ENCODE measurements at regions not wholly inside any gene's neighbourhood (a gene's known extent, or its start where the extent isn't known, plus 50 kb on each side); places are given as distances from the start of the nearest gene placed in this dataset.
A peak's percentile ranks its signal among the peaks of the same experiment; 100 is the strongest.

GRCh38 chr9:83166372-83166771 lies 103.4 kb upstream of the RASEF start:
- intact Hi-C loops (cut with DNase I): no loop called here
- WGBS, 3 donors: 62 to 71% (median 64%) methylated on average over 5 of the region's 5 CpGs
- H3K4me1 ChIP-seq: no peaks in the 10 kb centered on the region
- DNase-seq (no peak), ATAC-seq (peak in 3 of 4 donors; percentile 48 to 81 (median 57))
- H3K4me3 ChIP-seq: no peak overlapping the region
- no peak overlapping the region for H3K27ac ChIP-seq
- TF ChIP-seq, protein P1, sequence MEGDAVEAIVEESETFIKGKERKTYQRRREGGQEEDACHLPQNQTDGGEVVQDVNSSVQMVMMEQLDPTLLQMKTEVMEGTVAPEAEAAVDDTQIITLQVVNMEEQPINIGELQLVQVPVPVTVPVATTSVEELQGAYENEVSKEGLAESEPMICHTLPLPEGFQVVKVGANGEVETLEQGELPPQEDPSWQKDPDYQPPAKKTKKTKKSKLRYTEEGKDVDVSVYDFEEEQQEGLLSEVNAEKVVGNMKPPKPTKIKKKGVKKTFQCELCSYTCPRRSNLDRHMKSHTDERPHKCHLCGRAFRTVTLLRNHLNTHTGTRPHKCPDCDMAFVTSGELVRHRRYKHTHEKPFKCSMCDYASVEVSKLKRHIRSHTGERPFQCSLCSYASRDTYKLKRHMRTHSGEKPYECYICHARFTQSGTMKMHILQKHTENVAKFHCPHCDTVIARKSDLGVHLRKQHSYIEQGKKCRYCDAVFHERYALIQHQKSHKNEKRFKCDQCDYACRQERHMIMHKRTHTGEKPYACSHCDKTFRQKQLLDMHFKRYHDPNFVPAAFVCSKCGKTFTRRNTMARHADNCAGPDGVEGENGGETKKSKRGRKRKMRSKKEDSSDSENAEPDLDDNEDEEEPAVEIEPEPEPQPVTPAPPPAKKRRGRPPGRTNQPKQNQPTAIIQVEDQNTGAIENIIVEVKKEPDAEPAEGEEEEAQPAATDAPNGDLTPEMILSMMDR (IDR thresholded peaks at IDR 0.05): no peak
- H3K36me3 ChIP-seq (ENCODE audit: insufficient read depth in 1 of 2, low read depth in 1 of 2): no peaks in the 10 kb centered on the region
- no peaks in the 10 kb centered on the region for H3K27me3 ChIP-seq (ENCODE audit: insufficient read depth in 3 of 3, low read length in 2 of 3)
- H3K9me3 ChIP-seq: no peaks in the 10 kb centered on the region

DNA sequence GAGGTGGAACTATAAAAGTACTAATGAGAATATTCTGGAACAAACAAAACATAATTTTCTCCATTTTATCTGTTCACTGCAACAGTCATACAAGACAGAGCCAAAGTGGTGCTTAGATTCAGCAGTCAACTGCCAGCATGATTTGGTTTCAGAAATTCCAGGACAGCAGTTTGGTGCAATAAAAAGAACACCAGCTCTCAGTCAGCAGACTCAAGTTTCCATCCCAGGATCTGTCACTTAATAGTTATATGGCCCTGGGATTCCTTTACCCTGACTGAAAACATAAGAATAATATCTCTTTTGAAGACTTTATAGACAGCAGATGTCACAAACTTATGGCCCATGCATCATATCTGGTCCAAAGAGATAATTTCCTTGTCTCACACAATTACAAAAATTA lies 92.8 kb upstream of the RASEF start:
- H3K4me3 ChIP-seq: no peak overlapping the region
- peaks cover 26% of the 10 kb centered on the region for H3K4me1 ChIP-seq
- H3K36me3 ChIP-seq (ENCODE audit: insufficient read depth in 1 of 2, low read depth in 1 of 2): no peaks in the 10 kb centered on the region
- H3K9me3 ChIP-seq: no peaks in the 10 kb centered on the region
- DNase-seq (no peak), ATAC-seq (peak; percentile 48 to 87 (median 77))
- peak overlapping the region; percentile 76 for H3K27ac ChIP-seq
- intact Hi-C loops (cut with DNase I): no loop called here
- TF ChIP-seq, protein P1 (IDR thresholded peaks at IDR 0.05): no peak
- no peaks in the 10 kb centered on the region for H3K27me3 ChIP-seq (ENCODE audit: insufficient read depth in 3 of 3, low read length in 2 of 3)

GRCh38 chr9:83154821-83155220 lies 91.9 kb upstream of the RASEF start:
- TF ChIP-seq, protein P1 (IDR thresholded peaks at IDR 0.05): no peak
- DNase-seq: no peak
- intact Hi-C loops (cut with DNase I): no loop called here
- 84 to 90% (median 88%) methylated on average over 2 of the region's 2 CpGs for WGBS, 3 donors
- Histone ChIP-seq H3K4me1 (peaks cover 26% of the 10 kb centered on the region), H3K27me3 (ENCODE audit: insufficient read depth in 3 of 3, low read length in 2 of 3) (no peaks in the 10 kb centered on the region), H3K4me3 (no peak overlapping the region), H3K9me3 (no peaks in the 10 kb centered on the region), H3K36me3 (ENCODE audit: insufficient read depth in 1 of 2, low read depth in 1 of 2) (no peaks in the 10 kb centered on the region), H3K27ac (peak overlapping the region; percentile 76)
- peak in 3 of 4 donors; percentile 45 to 61 (median 49) for ATAC-seq

DNA sequence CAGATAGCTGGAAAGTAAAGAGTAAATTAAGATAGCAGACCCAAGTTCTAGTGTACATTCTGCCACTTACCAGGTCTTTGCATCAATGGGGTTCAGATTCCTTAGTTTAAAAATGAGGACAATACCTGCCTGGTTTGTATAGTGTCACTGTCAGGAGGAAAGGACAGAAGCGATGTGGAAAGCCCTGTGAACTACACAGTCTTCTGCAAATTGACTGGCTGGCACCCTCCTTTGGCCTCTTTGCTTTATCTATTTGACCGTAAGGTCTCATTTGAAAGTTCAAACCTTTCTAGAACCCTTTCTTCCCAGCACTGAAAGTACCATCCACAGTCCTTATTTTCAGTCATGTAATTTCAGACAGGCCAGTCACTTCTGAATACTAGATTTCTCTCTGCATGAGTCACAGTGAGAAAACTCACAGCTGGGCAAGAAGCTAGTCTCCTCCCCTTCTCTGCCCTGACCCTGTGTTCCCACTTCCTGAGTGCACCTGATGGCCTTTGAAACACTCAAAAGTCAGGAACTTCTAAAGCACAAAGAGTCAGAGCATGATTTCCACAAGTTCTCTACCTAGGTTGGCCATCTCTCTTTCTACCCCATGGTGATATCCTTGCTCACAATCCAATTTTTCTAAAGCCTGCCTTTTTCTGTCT lies 91.3 kb upstream of the RASEF start:
- H3K27me3 ChIP-seq (ENCODE audit: insufficient read depth in 3 of 3, low read length in 2 of 3): no peaks in the 10 kb centered on the region
- H3K36me3 ChIP-seq (ENCODE audit: insufficient read depth in 1 of 2, low read depth in 1 of 2): no peaks in the 10 kb centered on the region
- no peak overlapping the region for H3K4me3 ChIP-seq
- DNase-seq: no peak
- H3K9me3 ChIP-seq: no peaks in the 10 kb centered on the region
- H3K4me1 ChIP-seq: peaks cover 26% of the 10 kb centered on the region
- ATAC-seq: peak; percentile 58 to 94 (median 89)
- H3K27ac ChIP-seq: peak overlapping the region; percentile 76
- WGBS, 3 donors: 86 to 95% (median 95%) methylated on average over 2 of the region's 2 CpGs
- intact Hi-C loops (cut with DNase I): no loop called here
- TF ChIP-seq, protein P1 (IDR thresholded peaks at IDR 0.05): no peak

- no peaks in the 10 kb centered on the region for H3K36me3 ChIP-seq (ENCODE audit: insufficient read depth in 1 of 2, low read depth in 1 of 2)
- no peak for DNase-seq
- no peaks in the 10 kb centered on the region for H3K9me3 ChIP-seq
- intact Hi-C loops (cut with DNase I): no loop called here
- no peak overlapping the region for H3K4me3 ChIP-seq
- no peak overlapping the region for H3K27ac ChIP-seq
- TF ChIP-seq, protein P1 (IDR thresholded peaks at IDR 0.05): no peak
- 89 to 97% (median 92%) methylated on average over 2 of the region's 2 CpGs for WGBS, 3 donors
- peaks cover 0 to 2% (median 0%) of the 10 kb centered on the region in 3 donors for H3K27me3 ChIP-seq (ENCODE audit: insufficient read depth in 3 of 3, low read length in 2 of 3)
- ATAC-seq: no peak
- peaks cover 26% of the 10 kb centered on the region for H3K4me1 ChIP-seq
Measured at GRCh38 chr9:83153030-83153429, 90.1 kb upstream of the RASEF start.

Data from psoas muscle (tissue), 7 donors.